Hepatocyte (in vitro differentiated cells): ENCODE measurements at regions not wholly inside any gene's neighbourhood (a gene's known extent, or its start where the extent isn't known, plus 50 kb on each side); places are given as distances from the start of the nearest gene placed in this dataset.

ENCODE experiments used
- DNase-seq: peaks from one replicate; pipeline ENCODE4 v3.0.0-alpha.2; 2016; ENCODE audit warnings: low spot score
- H2AFZ ChIP-seq: fragments of 200-600 bp; sonication (generic); 2 replicates; pipeline ENCODE4 v1.6.0; 2016; ENCODE audit warnings: antibody characterized with exemption, mild to moderate bottlenecking
- H3K27ac ChIP-seq: fragments of 200-600 bp; sonication (generic); 2 replicates; pipeline ENCODE4 v1.5.1; 2016; ENCODE audit warnings: mild to moderate bottlenecking
- H3K27me3 ChIP-seq: fragments of 200-600 bp; sonication (generic); 2 replicates; pipeline ENCODE4 v1.6.1; 2016
- H3K36me3 ChIP-seq: fragments of 200-600 bp; sonication (generic); replicated peaks from 2 replicates; pipeline ENCODE4 v1.5.1; 2016; ENCODE audit warnings: low read depth; ENCODE audit not compliant: insufficient read depth
- H3K4me1 ChIP-seq: fragments of 200-600 bp; sonication (generic); 2 replicates; pipeline ENCODE4 v1.5.1; 2016; ENCODE audit warnings: mild to moderate bottlenecking, moderate library complexity; ENCODE audit not compliant: insufficient read depth
- H3K4me2 ChIP-seq: fragments of 200-600 bp; sonication (generic); 2 replicates; pipeline ENCODE4 v1.6.0; 2016
- H3K4me3 ChIP-seq: fragments of 200-600 bp; sonication (generic); 2 replicates; pipeline ENCODE4 v1.5.1; 2016; ENCODE audit warnings: mild to moderate bottlenecking
- H3K79me2 ChIP-seq: fragments of 200-600 bp; sonication (generic); 2 replicates; pipeline ENCODE4 v1.6.0; 2017; ENCODE audit warnings: mild to moderate bottlenecking
- H3K9me2 ChIP-seq: fragments of 200-600 bp; sonication (generic); replicated peaks from 2 replicates; pipeline ENCODE4 v1.6.0; 2017; ENCODE audit warnings: mild to moderate bottlenecking; ENCODE audit not compliant: insufficient read depth
- H3K9me3 ChIP-seq: fragments of 200-600 bp; sonication (generic); 2 replicates; pipeline ENCODE4 v1.5.1; 2016; ENCODE audit warnings: low read depth, mild to moderate bottlenecking
- H4K20me1 ChIP-seq: fragments of 200-600 bp; sonication (generic); 2 replicates; pipeline ENCODE4 v1.6.0; 2016; ENCODE audit warnings: mild to moderate bottlenecking; ENCODE audit not compliant: insufficient read depth, poor library complexity, severe bottlenecking
- EZH2 ChIP-seq: fragments of 200-600 bp; sonication (generic); IDR thresholded peaks from 2 replicates; pipeline ENCODE4 v1.6.1; 2016; ENCODE audit warnings: antibody characterized with exemption, mild to moderate bottlenecking, borderline replicate concordance
- EZH2phosphoT487 ChIP-seq: fragments of 200-600 bp; sonication (generic); IDR thresholded peaks from one replicate; pipeline ENCODE4 v1.6.1; 2018; ENCODE audit warnings: antibody characterized with exemption, mild to moderate bottlenecking, low read depth, moderate library complexity; ENCODE audit not compliant: unreplicated experiment, severe bottlenecking
- WGBS: methylation state at CpG from one replicate; pipeline ENCODE4 v1.1.6; 2016; ENCODE audit warnings: low lambda C conversion rate; ENCODE audit errors: missing lambda C conversion rate; 5-methylcytosine and 5-hydroxymethylcytosine counted together
- TF ChIP-seq, protein P1 (sequence below): fragments of 200-600 bp; sonication (generic); IDR thresholded peaks from 2 replicates; pipeline ENCODE4 v1.5.1; 2016; ENCODE audit warnings: antibody characterized with exemption, mild to moderate bottlenecking; ENCODE audit not compliant: poor library complexity

DNA sequence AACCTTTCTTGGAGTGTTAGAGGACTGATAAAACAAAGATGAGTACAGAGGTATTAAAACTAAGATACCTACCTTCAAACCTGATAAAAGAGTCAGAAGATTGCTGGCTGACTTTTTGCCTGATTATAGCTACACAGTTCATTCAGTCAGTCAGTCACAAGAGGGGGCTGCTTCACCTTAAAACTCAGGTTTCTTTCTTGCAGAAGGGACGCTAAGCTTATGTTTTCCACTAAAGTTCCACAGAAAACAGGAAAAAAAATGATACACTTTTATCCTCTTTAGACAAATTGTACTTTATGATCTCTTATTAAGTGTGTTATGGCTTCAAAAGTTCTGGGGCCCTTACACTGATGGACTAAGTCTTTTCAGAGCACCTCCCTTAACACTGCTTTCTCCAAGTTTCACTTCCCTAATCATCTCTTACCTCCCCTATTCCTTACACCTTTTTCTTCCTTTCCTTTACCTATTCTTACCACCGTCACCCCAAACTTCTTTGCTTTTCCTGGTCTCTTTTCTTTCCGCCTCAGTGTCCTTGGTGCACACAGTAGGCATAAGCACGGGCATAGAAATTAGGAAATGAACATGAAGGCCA lies 448.7 kb upstream of the OR4E1 start:
- Histone ChIP-seq H3K36me3 (no peaks in the 10 kb centered on the region), H3K9me3 (no peaks in the 10 kb centered on the region), H3K27me3 (peaks cover 9% of the 10 kb centered on the region), H3K4me1 (no peaks in the 10 kb centered on the region), H3K4me2 (no peak overlapping the region), H4K20me1 (no peaks in the 10 kb centered on the region), H2AFZ (no peak overlapping the region), H3K27ac (no peak overlapping the region), H3K4me3 (no peak overlapping the region), H3K9me2 (no peaks in the 10 kb centered on the region), H3K79me2 (no peaks in the 10 kb centered on the region)
- 57% methylated on average over 4 of the region's 4 CpGs for WGBS
- DNase-seq: peak; percentile 43
- TF ChIP-seq, protein P1, sequence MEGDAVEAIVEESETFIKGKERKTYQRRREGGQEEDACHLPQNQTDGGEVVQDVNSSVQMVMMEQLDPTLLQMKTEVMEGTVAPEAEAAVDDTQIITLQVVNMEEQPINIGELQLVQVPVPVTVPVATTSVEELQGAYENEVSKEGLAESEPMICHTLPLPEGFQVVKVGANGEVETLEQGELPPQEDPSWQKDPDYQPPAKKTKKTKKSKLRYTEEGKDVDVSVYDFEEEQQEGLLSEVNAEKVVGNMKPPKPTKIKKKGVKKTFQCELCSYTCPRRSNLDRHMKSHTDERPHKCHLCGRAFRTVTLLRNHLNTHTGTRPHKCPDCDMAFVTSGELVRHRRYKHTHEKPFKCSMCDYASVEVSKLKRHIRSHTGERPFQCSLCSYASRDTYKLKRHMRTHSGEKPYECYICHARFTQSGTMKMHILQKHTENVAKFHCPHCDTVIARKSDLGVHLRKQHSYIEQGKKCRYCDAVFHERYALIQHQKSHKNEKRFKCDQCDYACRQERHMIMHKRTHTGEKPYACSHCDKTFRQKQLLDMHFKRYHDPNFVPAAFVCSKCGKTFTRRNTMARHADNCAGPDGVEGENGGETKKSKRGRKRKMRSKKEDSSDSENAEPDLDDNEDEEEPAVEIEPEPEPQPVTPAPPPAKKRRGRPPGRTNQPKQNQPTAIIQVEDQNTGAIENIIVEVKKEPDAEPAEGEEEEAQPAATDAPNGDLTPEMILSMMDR: peak; percentile 49
- no peak for TF ChIP-seq EZH2

DNA sequence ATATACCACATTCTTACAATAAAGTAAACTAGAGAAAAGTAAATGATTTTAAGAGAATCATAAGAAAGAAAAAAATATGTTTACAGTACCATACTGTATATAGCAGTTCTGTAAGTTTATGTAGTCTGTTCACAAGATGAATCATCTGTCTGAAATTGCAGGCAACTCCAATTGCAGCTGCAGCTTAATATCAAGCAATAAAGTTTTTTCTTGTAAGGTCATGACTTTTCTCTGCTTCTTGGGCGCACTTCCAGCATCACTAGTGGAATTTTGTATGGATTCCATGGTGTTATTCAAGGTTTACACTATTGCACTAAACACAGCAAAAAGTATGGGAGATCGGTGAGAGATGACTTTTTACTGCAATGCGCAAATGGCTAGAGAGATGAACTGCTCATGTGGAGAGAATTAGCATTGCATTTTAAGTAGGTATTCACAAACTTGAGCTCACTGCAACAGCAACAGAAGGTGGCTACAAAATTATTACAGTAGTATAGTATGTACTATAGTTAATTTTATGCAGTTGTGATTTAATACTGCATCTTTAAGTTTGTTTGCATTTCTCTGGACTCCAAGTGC lies 445.4 kb upstream of the OR4E1 start:
- Histone ChIP-seq H3K79me2 (no peaks in the 10 kb centered on the region), H3K9me3 (no peaks in the 10 kb centered on the region), H3K36me3 (no peaks in the 10 kb centered on the region), H4K20me1 (no peaks in the 10 kb centered on the region), H3K9me2 (no peaks in the 10 kb centered on the region), H2AFZ (no peak overlapping the region), H3K4me2 (no peak overlapping the region), H3K4me1 (no peaks in the 10 kb centered on the region), H3K27me3 (peaks cover 18% of the 10 kb centered on the region), H3K27ac (no peak overlapping the region), H3K4me3 (no peak overlapping the region)
- no peak for DNase-seq
- no peak for TF ChIP-seq EZH2phosphoT487
- TF ChIP-seq, protein P1: no peak
- no peak for TF ChIP-seq EZH2
- WGBS: 74% methylated on average over 3 of the region's 3 CpGs

DNA sequence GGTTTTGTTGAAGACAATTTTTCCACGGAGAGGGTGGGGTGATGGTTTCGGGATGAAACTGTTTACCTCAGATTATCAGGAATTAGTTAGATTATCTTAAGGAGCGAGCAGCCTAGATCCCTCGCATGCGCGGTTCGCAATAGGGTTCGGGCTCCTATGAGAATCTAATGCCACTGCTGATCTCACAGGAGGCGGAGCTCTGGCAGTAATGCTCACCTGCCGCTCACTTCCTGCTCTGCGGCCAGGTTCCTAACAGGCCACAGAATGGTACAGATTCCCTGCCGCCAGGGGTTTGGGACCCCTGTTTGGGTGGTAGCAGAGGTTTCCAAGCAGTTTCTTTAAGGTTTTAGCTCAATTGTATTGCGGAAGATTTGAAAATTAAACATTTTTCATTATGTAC lies 439.8 kb upstream of the OR4E1 start:
- Histone ChIP-seq H4K20me1 (no peaks in the 10 kb centered on the region), H3K9me3 (no peaks in the 10 kb centered on the region), H3K4me1 (no peaks in the 10 kb centered on the region), H2AFZ (no peak overlapping the region), H3K9me2 (no peaks in the 10 kb centered on the region), H3K27me3 (peaks cover 21% of the 10 kb centered on the region), H3K79me2 (no peaks in the 10 kb centered on the region), H3K4me2 (no peak overlapping the region), H3K36me3 (no peaks in the 10 kb centered on the region), H3K4me3 (no peak overlapping the region), H3K27ac (no peak overlapping the region)
- no peak for DNase-seq
- TF ChIP-seq EZH2phosphoT487 (no peak), EZH2 (no peak)
- TF ChIP-seq, protein P1: no peak
- WGBS: 89% methylated on average over 13 of the region's 13 CpGs
